ENCODE measurements at regions not wholly inside any gene's neighbourhood (a gene's known extent, or its start where the extent isn't known, plus 50 kb on each side); places are given as distances from the start of the nearest gene placed in this dataset.

DNA sequence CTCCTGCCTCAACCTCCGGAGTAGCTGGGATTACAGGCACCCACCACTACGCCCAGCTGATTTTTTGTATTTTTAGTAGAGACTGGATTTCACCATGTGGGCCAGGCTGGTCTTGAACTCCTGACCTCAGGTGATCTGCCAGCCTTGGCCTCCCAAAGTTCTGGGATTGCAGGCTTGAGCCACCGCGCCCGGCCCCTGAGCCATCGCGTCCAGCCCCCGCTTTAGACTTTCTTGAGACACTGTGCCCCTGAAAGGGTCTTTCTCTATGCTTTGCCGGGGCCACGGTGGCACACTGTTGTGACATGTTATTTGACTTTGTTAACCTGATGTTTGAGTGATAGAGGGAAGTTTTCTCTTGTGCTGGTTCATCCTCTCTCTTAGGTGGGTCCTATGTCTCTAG lies 186.4 kb downstream of the BTG1 start:
- DNase-seq: no peak

DNA sequence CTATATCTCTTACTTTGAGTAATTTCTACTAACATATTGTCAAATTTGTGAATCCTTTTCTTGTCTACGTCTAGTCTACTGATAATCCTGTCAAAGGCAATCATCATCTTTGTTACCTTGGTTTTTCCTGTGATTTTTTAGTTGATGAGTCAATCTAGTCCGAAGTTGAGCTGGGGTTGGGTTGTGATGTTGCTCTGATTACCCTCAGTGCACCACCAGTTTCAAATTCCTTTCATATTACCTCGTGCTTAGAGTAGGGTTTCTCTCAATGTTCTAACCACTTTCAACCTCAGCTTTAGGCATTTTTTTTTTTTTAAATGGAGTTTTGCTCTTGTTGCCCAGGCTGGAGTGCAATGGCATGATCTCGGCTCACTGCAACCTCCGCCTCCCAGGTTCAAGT lies 186.8 kb downstream of the BTG1 start:
- DNase-seq: no peak

DNA sequence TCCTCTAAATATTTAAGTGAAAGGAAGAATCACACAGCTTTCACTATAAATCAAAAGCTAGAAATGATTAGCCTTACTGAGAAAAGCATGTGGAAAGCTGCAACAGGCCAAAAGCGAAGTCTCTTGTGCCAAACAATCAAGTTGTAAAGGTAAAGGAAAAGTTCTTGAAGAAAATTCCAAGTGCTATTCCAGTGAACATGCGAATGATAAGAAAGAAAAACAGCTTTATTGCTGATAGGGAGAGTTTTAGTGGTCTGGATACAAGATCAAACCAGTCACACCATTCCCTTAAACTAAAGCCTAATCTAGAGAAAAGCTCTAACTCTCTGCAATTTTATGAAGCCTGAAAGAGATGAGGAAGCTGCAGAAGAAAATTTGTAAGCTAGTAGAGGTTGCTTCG lies 190.9 kb downstream of the BTG1 start:
- no peak for DNase-seq

DNA sequence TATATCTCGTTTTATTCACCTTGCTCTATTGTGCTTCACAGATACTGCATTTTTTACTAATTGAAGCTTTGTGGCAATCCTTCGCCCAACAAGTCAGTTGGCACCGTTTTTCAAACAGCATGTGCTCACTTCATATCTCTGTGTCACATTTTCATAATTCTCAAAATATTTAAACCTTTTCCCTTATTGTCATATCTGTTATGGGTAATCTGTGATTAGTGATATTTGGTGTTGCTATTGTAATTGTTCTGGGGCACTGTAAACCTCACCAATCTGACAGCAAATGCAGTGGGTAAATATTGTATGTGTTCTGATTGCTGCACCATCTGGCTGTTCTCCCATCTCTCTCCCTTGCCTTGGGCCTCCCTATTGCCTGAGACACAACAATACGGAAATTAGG lies 191.3 kb downstream of the BTG1 start:
- no peak for DNase-seq

DNA sequence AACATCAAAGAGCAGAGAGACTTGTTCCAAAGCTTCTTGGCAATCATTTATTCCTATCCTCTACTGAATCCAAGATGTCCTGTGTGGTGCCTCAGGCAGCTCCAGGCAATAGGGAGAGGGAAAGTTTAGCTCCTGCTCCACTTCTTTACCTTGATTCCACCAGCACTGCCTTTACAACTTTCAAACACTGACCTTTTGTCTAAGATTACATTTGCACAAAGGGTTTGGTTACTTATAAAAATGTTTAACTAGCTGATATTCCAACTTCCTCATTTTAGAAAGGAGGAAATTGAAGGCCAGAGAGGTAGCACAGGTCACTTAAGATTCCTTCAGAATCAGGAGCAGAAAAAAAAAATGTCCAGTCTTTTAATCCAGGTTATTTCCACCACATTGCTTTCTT lies 192.7 kb downstream of the BTG1 start:
- no peak for DNase-seq

DNA sequence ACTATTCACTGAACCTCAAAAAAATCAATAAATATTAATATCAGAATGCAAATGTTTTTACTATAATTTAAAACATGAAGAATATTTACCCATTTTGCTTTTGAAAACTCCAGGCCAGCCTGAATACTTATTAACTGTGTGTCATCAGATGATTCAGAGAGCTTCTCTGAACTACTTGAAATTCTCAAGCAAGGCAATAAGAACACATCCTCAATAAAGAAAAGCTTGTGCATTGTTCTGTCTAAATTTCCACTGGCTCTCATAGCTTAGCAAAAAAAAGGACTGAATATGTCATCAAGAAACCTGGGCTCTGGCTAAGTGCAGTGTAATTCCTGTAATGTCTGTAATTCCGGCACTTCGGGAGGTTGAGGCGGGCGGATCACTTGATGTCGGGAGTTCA lies 194.1 kb downstream of the BTG1 start:
- no peak for DNase-seq

DNA sequence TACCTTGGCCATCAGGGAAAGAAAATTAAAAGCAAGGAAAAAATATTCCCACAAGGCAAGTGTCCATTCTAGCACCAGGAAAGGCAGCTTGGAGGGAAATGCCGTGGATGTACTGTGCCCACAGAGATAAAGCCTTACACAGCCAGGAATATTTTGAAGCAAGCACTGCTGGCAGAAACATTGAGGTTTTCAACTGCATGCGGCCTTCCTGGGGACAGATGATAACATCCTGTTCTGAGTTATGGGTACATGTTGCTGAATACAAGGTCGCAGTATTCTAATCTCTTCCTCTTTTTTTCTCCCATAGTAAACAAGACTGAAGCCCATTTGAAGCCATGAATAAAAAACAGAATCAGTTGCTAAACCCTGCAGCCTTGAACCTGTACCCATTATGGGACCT lies 197.1 kb downstream of the BTG1 start:
- DNase-seq: no peak

DNA sequence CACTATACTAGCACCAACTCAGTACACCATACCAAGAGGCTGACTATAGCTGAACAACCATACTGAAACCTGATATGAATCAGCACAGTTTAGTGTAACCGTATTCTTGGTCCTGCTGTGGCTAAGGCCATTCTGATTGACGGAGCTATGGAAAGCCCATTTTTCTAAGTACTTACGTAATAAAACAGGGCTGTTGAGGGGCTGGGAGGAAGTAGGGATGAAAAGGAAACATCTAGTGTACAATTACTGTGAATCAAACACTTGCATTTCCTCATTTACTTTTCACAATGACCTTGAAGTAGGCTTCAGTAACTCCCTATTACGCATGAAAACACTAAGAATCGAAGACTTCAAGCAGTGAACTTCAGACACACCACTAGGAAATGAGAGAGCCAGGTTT lies 198.2 kb downstream of the BTG1 start:
- no peak for DNase-seq

DNA sequence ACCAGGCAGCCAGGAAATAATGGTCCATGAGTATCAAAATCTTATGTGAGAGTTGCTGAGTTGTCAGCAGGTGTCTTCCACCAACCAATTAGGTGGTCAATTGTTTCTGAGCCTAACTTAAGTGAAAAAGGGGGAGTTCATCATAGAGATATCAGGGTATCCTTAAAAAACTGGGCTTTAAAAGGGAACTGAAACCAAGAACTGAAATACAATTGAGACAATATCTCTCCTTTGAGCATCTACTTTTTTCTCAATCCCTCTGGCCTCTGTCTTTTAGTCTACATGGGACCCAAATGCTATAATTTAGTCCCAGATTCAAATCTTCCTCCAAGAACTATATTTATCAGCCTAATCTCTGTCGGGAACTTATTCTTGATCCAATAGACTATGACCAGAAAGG lies 201.0 kb downstream of the BTG1 start:
- no peak for DNase-seq

DNA sequence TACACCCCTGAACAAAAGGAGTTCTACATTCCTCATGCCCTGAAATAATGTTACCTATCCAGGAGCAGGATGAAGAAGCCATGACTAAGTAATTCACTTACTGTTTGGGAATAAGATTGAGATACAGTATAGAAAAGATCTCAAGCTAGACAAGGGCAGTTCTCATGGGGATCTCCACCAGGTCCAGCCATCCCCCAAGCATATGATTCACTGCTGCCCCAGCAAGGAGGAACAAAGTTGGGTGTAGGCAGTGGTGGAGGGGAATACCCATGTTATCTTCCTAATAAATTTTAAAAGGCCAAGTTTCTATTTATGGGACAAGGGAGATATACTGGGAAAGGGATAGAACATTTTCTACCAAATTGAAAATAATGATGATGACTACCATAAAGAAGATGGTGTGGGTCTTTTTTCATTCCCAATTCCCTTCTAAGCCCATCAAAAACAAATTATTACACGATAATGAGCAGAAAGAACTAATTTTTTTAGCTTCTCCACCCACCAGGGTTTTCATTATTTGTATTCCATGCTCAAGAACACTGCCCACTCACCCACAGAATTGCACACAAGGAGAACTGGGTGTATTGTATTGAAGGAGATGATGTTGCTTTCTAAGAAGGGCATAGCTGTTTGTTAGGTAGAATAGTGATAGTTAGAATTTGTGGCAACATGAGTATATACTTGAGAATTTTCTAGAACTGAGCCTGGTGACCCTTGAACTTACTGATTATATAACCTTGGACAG lies 204.6 kb downstream of the BTG1 start:
- no peak for DNase-seq

DNA sequence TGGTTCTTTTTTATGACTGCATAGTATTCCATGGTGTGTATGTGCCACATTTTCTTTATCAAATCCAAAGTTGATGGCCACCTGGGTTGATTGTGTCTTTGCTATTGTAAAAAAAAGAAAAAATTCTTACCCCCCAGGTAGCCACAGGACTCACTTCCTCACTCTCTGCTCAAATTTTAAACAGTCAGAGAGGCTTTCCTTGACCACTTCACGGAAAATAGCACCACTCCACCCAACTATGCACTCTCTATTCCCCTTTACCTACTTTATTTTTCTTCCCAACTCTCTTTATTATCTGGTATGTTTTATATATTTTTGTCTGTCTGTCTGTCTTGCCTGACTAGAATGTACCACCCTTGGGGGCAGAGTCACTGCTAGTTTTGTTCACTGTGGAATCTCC lies 205.3 kb downstream of the BTG1 start:
- no peak for DNase-seq

DNA sequence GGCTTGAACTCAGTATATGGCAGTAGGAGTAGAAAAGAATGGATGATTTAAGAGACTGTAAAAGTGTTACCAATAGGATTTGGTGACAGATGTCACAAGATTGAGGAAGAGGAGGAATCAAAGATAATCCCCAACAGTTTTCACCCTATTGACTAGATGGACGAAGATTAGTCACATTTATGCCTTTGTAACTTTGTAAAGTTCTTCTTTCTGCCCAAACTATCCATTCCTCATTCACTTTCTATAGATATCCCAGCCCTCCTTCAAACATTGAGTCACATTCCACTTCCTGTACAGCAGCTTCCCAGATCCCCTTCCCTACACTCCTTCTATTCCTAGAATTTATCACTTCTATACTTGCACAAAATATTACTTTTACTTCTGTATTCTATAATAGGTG lies 207.9 kb downstream of the BTG1 start:
- DNase-seq: no peak

DNA sequence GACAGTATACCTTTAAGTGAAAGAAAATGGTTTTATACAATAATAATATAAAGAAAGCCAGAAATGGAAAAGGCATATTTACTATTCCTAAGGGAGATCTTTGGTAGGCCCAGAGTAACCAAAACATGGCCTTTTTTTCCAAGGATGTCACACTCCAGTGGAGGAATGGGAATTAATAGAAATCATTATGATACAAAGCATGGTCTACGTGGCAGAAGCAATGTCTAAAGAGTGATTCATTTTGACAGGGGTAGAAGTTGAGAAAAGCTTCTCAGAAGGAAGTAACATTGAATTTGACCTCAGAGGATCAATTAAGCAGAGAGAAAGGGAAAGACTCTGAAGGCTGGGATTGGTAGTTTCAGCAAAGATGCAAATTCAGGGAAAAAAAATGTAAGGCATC lies 208.6 kb downstream of the BTG1 start:
- no peak for DNase-seq

DNA sequence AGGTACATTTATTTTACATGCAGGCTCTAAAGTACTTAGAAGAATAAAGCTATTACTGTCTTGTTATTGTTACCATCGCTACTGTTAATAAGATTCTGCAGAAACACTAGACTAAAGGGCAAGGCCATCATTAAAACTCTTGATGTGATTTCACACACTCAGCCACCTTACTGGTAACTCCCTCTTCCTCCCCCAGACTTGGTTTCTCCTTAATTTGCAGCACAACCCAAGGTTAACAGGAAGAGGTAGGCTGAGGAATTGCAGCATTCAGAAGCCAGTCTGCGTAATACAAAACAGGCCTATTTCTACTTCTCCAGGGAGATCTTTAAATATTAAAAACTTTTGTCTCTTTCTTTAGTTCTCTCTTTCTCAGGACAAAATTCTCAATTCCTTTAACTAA lies 210.3 kb downstream of the BTG1 start:
- no peak for DNase-seq

DNA sequence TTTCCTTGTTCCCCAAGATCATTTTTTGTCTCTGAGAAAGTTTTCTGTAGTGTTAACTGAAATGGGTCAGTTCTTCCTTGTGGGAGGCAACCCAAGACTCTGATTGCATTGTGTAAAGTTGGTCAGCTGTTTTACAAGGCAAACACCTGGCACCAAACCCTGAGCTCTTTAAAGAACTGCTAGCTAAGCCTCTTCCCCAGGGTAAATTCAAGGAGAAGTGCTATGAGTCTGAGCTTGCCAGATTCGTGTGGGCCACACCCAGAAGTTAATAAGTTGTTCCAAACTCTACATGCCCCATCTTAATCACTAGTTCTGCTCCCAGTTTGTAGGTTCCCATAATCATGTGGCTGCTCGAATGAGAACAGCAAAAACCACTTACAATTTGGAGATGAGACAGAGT lies 214.5 kb downstream of the BTG1 start:
- DNase-seq: no peak

DNA sequence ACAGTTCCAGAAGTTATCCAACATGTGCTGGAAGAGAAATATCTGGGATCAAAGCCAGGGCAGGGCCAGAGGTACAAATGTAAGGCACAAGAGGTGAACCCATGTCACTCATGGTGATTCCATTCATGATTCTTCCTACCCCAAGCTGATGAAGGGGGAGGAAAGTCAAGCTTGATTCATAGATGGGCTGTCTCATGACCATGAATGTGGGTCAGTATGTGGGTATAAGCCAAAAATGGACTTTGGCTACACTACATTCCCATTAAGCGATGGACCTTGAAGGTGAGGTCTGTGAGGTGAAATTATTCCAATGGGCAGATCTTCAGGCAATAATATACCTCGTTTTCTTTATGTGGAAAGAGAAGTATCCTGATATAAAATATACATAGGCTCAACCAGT lies 217.1 kb downstream of the BTG1 start:
- DNase-seq: no peak

DNA sequence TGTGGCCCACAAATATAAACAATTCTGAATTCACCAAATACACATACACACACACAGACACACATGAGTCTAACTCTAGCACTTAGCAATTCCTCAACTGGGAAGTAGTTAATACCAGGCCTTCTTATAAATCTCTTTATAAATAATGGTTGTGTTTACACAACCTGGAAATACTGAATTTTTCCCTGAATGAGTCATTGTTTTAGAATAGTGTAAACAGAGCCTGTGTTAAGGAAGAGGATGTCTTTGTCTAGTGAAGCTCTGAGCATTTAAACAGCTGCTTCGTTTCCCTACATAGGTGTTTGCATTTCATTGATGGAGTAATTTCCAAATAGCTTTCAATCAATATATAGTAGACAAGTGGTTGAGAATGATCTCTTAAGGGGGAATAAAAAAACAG lies 218.8 kb downstream of the BTG1 start:
- no peak for DNase-seq

DNA sequence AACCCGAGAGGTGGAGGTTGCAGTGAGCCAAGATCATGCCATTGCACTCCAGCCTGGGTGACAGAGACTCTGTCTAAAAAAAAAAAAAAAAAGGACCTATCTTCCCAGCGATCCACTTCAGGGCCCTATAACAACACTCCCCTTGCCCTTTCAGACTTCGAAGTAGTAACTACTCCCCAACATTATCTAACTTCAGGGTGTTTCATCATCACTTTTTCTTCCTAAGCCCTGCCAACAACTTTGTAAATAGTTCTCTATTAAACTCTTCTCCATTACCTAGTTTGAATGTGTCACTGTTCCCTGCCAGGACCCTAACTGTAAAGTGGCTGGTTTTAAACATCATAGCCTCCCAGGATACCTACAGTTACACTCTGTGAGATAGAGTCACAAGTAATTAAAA lies 220.8 kb downstream of the BTG1 start:
- DNase-seq: no peak

DNA sequence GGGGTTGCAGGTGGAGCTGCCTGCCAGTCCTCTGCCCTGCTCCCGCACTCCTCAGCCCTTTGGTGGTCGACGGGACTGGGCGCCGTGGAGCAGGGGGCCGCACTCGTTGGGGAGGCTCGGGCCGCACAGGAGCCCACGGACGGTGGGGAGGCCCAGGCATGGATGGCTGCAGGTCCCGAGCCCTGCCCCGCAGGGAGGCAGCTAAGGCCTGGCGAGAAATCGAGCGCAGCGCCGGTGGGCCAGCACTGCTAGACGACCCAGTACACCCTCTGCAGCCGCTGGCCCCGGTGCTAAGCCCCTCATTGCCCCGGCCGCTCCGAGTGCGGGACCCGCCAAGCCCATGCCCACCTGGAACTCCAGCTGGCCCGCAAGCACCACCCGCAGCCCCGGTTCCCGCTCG lies 221.8 kb downstream of the BTG1 start:
- no peak for DNase-seq

DNA sequence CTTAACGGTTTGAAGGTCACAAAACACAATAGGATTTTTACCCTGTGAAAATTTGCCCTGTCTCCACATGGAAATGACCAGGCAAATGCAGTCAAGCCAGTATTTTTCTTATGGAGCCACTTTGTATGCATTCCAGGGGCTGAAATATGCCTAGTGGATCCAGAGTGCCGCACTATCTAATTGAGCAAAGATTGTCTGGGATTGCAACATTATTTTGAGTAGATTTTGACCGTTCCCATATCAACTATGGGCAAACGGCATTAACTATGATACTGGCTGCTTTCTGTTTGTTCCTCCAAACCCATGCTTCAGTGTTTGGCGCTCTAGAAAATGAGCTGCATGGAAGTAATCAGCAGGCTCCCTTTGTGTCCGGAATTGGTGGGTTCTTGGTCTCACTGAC lies 223.0 kb downstream of the BTG1 start:
- no peak for DNase-seq

DNA sequence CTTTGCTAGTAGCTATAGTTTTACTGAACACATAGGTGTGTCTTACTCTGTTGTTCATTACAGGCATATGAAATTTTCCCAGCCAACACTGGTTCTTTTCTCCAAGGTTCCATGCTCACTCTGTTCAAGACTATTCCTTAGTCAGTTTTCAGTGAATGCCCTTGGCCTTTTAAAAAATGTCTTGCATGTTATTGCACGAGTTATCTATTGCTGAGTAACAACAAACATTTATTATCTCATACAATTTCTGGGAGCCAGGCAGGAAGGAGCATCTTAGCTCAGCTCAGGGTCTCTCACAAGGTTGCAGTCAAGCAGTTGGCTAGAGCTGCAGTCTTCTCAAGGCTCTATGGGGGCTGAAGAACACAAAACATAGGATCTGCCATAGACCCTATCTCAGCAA lies 223.5 kb downstream of the BTG1 start:
- DNase-seq: no peak

DNA sequence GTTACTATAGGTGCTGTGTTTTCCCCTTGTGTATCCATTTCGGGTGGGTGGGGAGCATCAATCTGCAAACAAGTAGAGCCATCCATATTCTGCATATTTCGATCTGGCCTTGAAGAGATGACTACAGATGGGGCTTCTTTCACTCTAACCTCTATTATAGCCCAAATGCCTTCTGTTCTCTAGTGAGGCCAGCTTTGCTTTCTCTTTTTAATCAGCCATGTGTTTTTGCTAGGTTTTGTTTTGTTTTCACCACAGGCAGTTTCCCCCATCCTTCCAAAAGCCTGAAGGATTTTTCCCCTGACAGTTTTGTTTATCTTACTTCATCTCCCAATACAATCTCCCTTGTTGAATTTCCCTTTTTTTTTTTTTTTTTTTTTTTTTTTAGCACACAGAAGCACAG lies 224.1 kb downstream of the BTG1 start:
- DNase-seq: no peak

DNA sequence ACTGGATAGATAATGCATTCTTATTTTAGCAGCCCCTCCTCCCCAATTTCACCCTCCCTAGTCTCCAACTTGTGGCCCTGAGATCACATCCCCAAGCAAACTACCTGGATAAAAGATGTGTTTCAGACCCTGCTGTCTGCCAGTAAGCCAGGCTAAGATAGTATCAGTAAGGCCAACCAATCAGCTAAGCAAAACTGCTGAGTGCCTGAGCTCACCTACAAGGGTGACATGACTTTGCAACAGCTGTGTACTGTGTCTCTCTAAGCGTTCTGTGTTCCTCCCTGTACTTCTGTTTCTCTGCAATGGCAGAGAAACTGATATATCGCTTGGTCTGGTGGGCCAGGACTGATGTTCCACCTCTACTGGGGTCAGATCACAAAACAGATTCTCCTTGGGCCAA lies 224.9 kb downstream of the BTG1 start:
- DNase-seq: no peak

DNA sequence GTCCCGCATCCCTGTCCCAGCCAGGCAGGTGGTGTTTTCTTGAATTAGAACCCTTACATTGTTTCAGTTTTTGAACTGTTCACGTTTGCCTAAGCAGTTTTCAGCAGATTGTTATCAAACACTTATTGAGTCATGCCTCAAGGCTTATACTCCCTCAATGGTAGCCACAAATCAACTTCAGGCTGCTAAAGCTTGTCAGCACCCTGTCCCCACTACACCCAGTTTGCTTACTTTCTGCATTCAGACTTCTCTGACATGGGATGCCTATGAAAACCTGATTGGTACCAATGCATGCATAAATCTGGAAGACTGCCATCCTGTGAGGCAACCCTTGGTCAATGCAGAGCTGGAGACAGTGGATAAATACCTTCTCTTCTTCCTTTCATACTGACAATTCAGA lies 225.4 kb downstream of the BTG1 start:
- DNase-seq: no peak

DNA sequence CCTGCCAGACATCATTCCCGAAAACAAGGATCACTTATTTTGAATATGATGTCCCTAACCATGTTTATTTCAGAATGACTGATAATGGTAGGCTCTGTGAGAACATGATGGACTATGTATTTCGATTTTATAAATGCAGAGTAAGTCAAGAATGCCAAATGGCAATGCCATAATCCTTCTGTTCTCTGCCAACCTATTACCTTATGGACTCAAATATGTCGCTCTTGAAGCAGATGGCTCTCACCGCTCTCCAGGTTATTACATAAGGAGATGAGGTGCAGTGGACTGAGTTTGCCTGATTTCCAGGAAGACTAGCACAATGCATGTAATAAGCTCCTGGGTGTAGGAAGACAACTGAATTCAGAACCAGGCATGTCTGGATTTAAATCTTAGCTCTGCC lies 227.2 kb downstream of the BTG1 start:
- DNase-seq: no peak

DNA sequence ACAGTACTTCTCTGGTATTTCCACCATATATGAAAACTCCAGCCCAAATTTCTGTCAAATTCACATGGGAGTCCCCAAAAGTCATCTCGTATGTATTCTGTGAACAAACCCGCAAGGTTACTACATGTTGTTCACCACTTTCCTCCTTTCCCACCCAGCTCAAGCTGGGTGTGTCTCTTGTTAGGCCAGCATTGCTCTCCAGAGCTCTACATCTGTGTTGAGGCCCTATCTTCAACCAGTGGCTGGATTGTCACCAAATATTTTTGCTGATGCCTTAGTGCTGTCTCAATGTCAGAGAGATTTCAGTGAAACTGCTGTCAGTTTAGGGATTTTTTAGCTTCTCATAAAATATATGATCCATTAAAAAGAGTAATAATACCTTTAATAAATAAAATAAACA lies 230.9 kb downstream of the BTG1 start:
- DNase-seq: no peak

Data from stimulated activated CD4-positive, alpha-beta T cell treated with anti-CD3 and anti-CD28 coated beads, Interleukin-2, amount 100 ng/mL, for 24 hours (primary cell).